NCI-H2227 (cell line): ENCODE measurements at regions not wholly inside any gene's neighbourhood (a gene's known extent, or its start where the extent isn't known, plus 50 kb on each side); places are given as distances from the start of the nearest gene placed in this dataset.

Experiments used
- DNase-seq: peaks from one replicate; lab custom pipeline; 2025; ENCODE audit not compliant: unreplicated experiment; lab: John Stamatoyannopoulos, UW

- no peak for DNase-seq
These were observed 548.6 kb upstream of the ZEB2 start for GRCh38 chr2:145068509-145068908.

GRCh38 chr2:145067549-145068030 lies 547.7 kb upstream of the ZEB2 start:
- no peak for DNase-seq

GRCh38 chr2:145066856-145067548 lies 547.1 kb upstream of the ZEB2 start:
- DNase-seq = no peak

GRCh38 chr2:145066151-145066661 lies 546.3 kb upstream of the ZEB2 start:
- DNase-seq = no peak

- no peak for DNase-seq
These were observed 545.4 kb upstream of the ZEB2 start for GRCh38 chr2:145065342-145065741.

- DNase-seq = no peak
These were observed 544.6 kb upstream of the ZEB2 start for GRCh38 chr2:145064511-145064910.

- DNase-seq = no peak
These were observed 541.0 kb upstream of the ZEB2 start for GRCh38 chr2:145060876-145061275.

- DNase-seq = no peak
These were observed 540.0 kb upstream of the ZEB2 start for GRCh38 chr2:145059914-145060313.

GRCh38 chr2:145059343-145059742 lies 539.4 kb upstream of the ZEB2 start:
- DNase-seq = no peak

- no peak for DNase-seq
These were observed 538.5 kb upstream of the ZEB2 start for GRCh38 chr2:145058457-145058856.

GRCh38 chr2:145055651-145056050 lies 535.7 kb upstream of the ZEB2 start:
- DNase-seq = no peak

GRCh38 chr2:145050134-145050533 lies 530.2 kb upstream of the ZEB2 start:
- no peak for DNase-seq

- DNase-seq = no peak
These were observed 529.6 kb upstream of the ZEB2 start for GRCh38 chr2:145049475-145049874.

GRCh38 chr2:145047554-145047953 lies 527.6 kb upstream of the ZEB2 start:
- DNase-seq = no peak

GRCh38 chr2:145044491-145044890 lies 524.6 kb upstream of the ZEB2 start:
- no peak for DNase-seq

- DNase-seq = no peak
These were observed 523.5 kb upstream of the ZEB2 start for GRCh38 chr2:145043399-145043834.

- no peak for DNase-seq
These were observed 521.8 kb upstream of the ZEB2 start for GRCh38 chr2:145041706-145042105.

- DNase-seq = no peak
These were observed 520.5 kb upstream of the ZEB2 start for GRCh38 chr2:145040433-145040832.

GRCh38 chr2:145038041-145038525 lies 518.2 kb upstream of the ZEB2 start:
- no peak for DNase-seq

GRCh38 chr2:145036421-145037011 lies 516.6 kb upstream of the ZEB2 start:
- DNase-seq = no peak

- no peak for DNase-seq
These were observed 514.6 kb upstream of the ZEB2 start for GRCh38 chr2:145034511-145034910.

GRCh38 chr2:145033438-145033837 lies 513.5 kb upstream of the ZEB2 start:
- no peak for DNase-seq
